ENCODE measurements at regions not wholly inside any gene's neighbourhood (a gene's known extent, or its start where the extent isn't known, plus 50 kb on each side); places are given as distances from the start of the nearest gene placed in this dataset.

DNA sequence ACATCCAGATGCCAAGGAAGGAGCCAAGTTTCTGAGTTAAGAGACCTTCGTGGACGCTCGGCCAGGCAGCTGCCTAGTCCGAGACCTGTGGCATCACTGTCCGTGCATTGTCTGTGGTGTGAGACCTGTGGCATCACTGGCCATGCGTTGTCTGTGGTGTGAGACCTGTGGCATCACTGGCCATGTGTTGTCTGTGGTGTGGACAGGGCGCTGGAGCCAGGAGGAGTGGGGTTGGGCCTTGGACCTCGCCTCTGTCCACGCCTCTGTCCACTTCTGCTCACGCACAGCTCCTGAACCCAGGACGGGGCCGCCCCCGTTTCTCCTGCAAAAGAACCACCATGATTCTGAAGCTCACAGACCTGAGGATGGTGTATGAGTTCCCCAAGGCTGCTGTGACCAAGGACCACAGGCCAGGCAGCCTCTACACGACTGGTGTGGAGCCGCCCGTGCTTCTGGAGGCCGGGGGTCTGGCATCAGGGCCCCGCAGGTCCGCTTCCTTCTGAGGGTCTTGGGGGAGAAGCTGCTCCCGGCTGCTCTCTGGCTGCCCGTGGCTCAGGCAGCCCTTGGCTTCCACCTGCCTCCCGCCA is 1218.3 kb downstream of the BRD1 start:
- TF ChIP-seq, protein P1, sequence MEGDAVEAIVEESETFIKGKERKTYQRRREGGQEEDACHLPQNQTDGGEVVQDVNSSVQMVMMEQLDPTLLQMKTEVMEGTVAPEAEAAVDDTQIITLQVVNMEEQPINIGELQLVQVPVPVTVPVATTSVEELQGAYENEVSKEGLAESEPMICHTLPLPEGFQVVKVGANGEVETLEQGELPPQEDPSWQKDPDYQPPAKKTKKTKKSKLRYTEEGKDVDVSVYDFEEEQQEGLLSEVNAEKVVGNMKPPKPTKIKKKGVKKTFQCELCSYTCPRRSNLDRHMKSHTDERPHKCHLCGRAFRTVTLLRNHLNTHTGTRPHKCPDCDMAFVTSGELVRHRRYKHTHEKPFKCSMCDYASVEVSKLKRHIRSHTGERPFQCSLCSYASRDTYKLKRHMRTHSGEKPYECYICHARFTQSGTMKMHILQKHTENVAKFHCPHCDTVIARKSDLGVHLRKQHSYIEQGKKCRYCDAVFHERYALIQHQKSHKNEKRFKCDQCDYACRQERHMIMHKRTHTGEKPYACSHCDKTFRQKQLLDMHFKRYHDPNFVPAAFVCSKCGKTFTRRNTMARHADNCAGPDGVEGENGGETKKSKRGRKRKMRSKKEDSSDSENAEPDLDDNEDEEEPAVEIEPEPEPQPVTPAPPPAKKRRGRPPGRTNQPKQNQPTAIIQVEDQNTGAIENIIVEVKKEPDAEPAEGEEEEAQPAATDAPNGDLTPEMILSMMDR (IDR thresholded peaks at IDR 0.05; ENCODE audit: low read depth, low read length, missing control alignments): no peak
- no peak for DNase-seq (ENCODE audit: low read depth)

DNA sequence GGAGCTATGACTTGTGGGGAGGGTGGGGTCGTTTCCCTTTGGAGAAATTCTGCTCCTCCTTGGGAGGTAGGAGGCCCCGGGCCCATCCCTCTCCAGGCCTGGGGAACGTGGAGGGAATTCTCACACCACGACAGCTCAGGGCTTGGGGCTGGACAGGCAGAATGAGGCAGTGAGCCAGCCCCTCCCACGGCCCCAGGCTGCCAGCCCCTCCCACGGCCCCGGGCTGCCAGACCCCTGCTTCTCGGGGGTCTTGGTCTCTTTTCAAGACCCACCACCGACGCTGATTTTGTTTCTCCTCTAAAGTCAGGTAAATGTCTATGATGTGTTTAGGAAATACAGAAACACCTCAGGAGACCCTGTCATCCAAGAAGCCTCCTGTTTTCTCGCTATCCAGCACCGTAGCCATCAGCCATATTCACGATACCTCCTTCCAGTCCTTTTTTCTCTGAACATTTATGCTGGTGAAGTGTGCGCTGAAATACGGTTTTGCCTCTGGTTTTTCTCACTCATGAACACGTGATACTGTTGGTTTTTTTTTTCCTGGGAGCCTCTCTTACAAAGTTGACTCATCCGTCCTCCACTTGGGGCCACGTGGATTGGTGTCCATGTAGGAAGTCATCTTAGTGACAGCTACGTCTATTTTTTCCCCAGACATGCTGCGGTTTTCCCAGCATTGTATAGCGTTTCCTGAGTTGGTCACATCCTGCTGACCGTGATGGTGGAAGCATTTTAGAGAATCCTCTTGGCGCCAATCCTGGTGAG is 1219.6 kb downstream of the BRD1 start:
- no peak for DNase-seq (ENCODE audit: low read depth)
- TF ChIP-seq, protein P1 (IDR thresholded peaks at IDR 0.05; ENCODE audit: low read depth, low read length, missing control alignments): no peak
- no peak overlapping the region for H3K4me3 ChIP-seq (ENCODE audit: low read depth, low read length)

More for the DNA sequence above, 1218.3 kb downstream of the BRD1 start:
- no peak overlapping the region for H3K4me3 ChIP-seq (ENCODE audit: low read depth, low read length)

DNA sequence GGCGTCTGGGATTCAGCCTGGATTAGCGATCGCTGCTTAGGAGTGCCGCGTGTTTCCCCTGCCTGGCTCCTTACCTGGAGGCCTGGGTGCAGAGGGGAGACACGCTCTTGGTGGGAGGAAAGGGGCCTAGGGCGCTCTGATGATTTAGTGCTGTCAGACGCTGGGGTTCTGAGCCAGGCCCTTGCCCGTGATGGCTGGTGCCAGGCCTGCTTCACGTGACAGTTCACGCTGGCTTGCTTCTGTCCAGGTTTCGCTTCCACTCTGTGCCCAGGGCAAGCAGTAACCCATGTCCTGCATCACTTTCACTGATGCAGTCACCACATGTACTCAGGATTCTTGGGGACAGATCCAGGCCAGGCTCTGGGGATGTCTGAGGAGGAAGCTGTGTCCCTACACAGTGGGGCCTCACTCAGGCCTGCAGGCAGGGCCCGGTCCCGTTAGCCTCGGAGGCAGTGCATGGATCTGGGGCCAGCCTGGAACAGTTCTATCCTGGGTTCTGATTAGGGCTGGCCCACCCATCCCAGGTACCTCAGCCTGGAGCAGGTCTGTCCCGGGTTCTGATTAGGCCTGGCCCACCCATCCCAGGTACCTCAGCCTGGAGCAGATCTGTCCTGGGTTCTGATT is 1220.9 kb downstream of the BRD1 start:
- TF ChIP-seq, protein P1 (IDR thresholded peaks at IDR 0.05; ENCODE audit: low read depth, low read length, missing control alignments): no peak
- no peak overlapping the region for H3K4me3 ChIP-seq (ENCODE audit: low read depth, low read length)
- no peak for DNase-seq (ENCODE audit: low read depth)

GRCh38 chr22:48605856-48606481 is 1221.7 kb downstream of the BRD1 start:
- TF ChIP-seq, protein P1 (IDR thresholded peaks at IDR 0.05; ENCODE audit: low read depth, low read length, missing control alignments): no peak
- DNase-seq (ENCODE audit: low read depth): no peak
- no peak overlapping the region for H3K4me3 ChIP-seq (ENCODE audit: low read depth, low read length)

DNA sequence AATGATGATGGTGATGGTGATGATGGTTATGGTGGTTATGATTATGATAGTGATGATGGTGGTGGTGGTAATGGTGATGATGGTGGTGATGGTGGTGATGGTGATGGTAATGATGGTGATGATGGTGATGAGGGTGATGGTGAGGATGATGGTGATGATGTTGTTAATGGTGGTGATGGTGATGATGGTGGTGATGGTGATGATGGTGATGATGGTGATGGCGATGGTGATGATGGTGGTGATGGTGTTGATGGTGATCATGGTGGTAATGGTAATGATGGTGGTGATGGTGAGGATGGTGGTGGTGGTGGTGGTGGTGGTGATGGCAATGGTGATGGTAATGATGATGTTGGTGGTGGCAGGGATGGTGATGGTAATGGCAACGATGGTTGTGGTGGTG is 1222.5 kb downstream of the BRD1 start:
- no peak overlapping the region for H3K4me3 ChIP-seq (ENCODE audit: low read depth, low read length)
- DNase-seq (ENCODE audit: low read depth): no peak
- TF ChIP-seq, protein P1 (IDR thresholded peaks at IDR 0.05; ENCODE audit: low read depth, low read length, missing control alignments): no peak

- DNase-seq (ENCODE audit: low read depth): no peak
- TF ChIP-seq, protein P1 (IDR thresholded peaks at IDR 0.05; ENCODE audit: low read depth, low read length, missing control alignments): no peak
- H3K4me3 ChIP-seq (ENCODE audit: low read depth, low read length): no peak overlapping the region
These were observed 1223.9 kb downstream of the BRD1 start for GRCh38 chr22:48603621-48604320.
